ENCODE measurements at regions not wholly inside any gene's neighbourhood (a gene's known extent, or its start where the extent isn't known, plus 50 kb on each side); places are given as distances from the start of the nearest gene placed in this dataset.

DNA sequence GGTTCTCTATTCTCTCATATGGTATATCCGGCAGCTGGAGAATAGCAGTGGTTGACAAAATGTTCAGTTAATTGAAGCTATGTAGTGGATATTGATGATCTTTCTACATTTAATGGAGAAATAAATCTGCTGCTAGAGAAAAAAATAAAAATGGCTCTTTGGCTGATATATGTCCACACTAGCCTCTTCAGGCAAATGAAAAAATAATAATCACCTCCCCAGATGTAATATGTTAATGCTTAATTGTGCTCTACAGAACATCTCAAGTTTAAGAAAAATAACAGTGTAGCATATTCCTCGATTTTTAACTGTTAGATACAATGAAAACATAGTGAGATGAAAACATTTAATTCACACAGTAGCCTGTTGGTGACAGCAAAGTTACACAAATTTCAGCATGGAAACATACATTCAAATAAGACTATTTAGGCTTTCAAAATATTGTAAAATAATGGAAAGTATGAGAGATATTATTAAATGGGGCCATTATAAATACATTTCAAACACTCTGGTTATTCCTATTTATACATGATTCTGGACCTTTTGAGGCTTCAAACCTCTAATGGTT lies 543.0 kb downstream of the MAT2B start:
- in situ Hi-C loops (cut with MboI; ENCODE audit: low pct_ligation_motif_present in 1 of 4, low pct_unique_long_range_greater_than_20kb in 1 of 4, low sequenced_read_pairs in 3 of 4), result no loop called here

DNA sequence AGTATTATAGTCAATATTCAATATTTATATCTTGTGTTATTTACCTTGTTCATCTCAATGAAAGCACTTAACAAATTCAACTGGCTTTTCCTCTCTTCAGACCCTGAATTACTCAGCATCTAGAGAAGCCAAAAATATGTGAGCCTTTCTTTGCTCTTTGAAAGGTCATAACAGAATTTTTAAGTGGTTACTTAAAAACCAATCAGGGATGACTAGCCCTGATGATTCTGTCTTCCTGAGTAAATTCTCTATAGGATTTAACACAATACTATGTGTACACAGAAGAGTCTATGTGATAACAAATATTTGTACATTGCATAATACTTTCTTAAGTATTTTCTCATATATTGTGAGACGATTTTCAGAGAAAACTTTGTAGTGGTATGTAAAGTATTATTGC lies 546.3 kb downstream of the MAT2B start:
- 27 to 44% methylated on average over 1 of the region's 1 CpG for WGBS, 2 donors (ENCODE audit: low coverage in 1 of 2)
- in situ Hi-C loops (cut with MboI; ENCODE audit: low pct_ligation_motif_present in 1 of 4, low pct_unique_long_range_greater_than_20kb in 1 of 4, low sequenced_read_pairs in 3 of 4), result no loop called here

More for the DNA sequence above, 543.0 kb downstream of the MAT2B start:
- DNase-seq, result no peak
- intact Hi-C loops (cut with DNase I; ENCODE audit: low total_unique reads), result no loop called here
- H3K4me3 ChIP-seq, result no peak overlapping the region
- no peak overlapping the region for H3K27ac ChIP-seq
- WGBS, 2 donors (ENCODE audit: low coverage in 1 of 2), result 58 to 64% methylated on average over 2 of the region's 2 CpGs
- H3K9me3 ChIP-seq, result no peaks in the 10 kb centered on the region
- no peaks in the 10 kb centered on the region for H3K27me3 ChIP-seq
- no peaks in the 10 kb centered on the region for H3K4me1 ChIP-seq
- TF ChIP-seq, protein P1, sequence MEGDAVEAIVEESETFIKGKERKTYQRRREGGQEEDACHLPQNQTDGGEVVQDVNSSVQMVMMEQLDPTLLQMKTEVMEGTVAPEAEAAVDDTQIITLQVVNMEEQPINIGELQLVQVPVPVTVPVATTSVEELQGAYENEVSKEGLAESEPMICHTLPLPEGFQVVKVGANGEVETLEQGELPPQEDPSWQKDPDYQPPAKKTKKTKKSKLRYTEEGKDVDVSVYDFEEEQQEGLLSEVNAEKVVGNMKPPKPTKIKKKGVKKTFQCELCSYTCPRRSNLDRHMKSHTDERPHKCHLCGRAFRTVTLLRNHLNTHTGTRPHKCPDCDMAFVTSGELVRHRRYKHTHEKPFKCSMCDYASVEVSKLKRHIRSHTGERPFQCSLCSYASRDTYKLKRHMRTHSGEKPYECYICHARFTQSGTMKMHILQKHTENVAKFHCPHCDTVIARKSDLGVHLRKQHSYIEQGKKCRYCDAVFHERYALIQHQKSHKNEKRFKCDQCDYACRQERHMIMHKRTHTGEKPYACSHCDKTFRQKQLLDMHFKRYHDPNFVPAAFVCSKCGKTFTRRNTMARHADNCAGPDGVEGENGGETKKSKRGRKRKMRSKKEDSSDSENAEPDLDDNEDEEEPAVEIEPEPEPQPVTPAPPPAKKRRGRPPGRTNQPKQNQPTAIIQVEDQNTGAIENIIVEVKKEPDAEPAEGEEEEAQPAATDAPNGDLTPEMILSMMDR (IDR thresholded peaks at IDR 0.05), result no peak
- TF ChIP-seq POLR2A (IDR thresholded peaks at IDR 0.05) (no peak), POLR2AphosphoS5 (IDR thresholded peaks at IDR 0.05) (no peak), EP300 (IDR thresholded peaks at IDR 0.05; ENCODE audit: low read depth) (no peak)
- no peaks in the 10 kb centered on the region for H3K36me3 ChIP-seq

GRCh38 chr5:164052536-164053093 lies 547.2 kb downstream of the MAT2B start:
- H3K27me3 ChIP-seq, result no peaks in the 10 kb centered on the region
- in situ Hi-C loops (cut with MboI; ENCODE audit: low pct_ligation_motif_present in 1 of 4, low pct_unique_long_range_greater_than_20kb in 1 of 4, low sequenced_read_pairs in 3 of 4) (no loop called here), intact Hi-C loops (cut with DNase I; ENCODE audit: low total_unique reads) (no loop called here)
- no peak for TF ChIP-seq POLR2A (IDR thresholded peaks at IDR 0.05)
- TF ChIP-seq, protein P1 (IDR thresholded peaks at IDR 0.05), result no peak
- TF ChIP-seq POLR2AphosphoS5 (IDR thresholded peaks at IDR 0.05), result no peak
- no peak for TF ChIP-seq EP300 (IDR thresholded peaks at IDR 0.05; ENCODE audit: low read depth)
- no peaks in the 10 kb centered on the region for H3K4me1 ChIP-seq
- DNase-seq, result no peak
- no peak overlapping the region for H3K27ac ChIP-seq
- H3K4me3 ChIP-seq, result no peak overlapping the region
- no peaks in the 10 kb centered on the region for H3K36me3 ChIP-seq
- WGBS, 2 donors (ENCODE audit: low coverage in 1 of 2), result 45 to 61% methylated on average over 2 to 3 of the region's 3 CpGs
- no peaks in the 10 kb centered on the region for H3K9me3 ChIP-seq

More for the DNA sequence above, 546.3 kb downstream of the MAT2B start:
- Histone ChIP-seq H3K4me3 (no peak overlapping the region), H3K27ac (no peak overlapping the region), H3K27me3 (no peaks in the 10 kb centered on the region), H3K4me1 (no peaks in the 10 kb centered on the region), H3K36me3 (no peaks in the 10 kb centered on the region), H3K9me3 (no peaks in the 10 kb centered on the region)
- intact Hi-C loops (cut with DNase I; ENCODE audit: low total_unique reads), result no loop called here
- DNase-seq, result no peak
- TF ChIP-seq EP300 (IDR thresholded peaks at IDR 0.05; ENCODE audit: low read depth), result no peak
- TF ChIP-seq, protein P1 (IDR thresholded peaks at IDR 0.05), result no peak
- no peak for TF ChIP-seq POLR2AphosphoS5 (IDR thresholded peaks at IDR 0.05)
- no peak for TF ChIP-seq POLR2A (IDR thresholded peaks at IDR 0.05)

DNA sequence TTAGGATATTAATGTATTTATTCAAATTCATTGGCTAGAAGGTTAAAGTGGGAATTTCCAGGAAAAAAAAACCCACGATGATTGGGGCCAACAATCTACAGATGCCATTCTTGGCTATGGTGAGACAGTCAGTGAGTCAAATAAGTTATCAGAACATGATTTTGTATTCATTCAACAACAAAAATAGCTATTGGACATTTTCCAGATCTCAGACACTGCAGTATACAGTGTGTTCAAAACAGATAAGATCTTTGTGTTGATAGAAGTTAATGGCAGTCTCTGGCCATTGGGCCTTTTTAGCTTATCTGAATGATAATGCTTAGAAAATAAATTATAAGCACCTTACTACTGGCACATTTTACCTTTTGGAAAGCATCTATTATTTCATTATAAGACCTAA lies 547.7 kb downstream of the MAT2B start:
- H3K4me1 ChIP-seq, result no peaks in the 10 kb centered on the region
- no peaks in the 10 kb centered on the region for H3K27me3 ChIP-seq
- WGBS, 2 donors (ENCODE audit: low coverage in 1 of 2), result 51 to 80% methylated on average over 1 of the region's 1 CpG
- no peaks in the 10 kb centered on the region for H3K9me3 ChIP-seq
- TF ChIP-seq POLR2AphosphoS5 (IDR thresholded peaks at IDR 0.05) (no peak), EP300 (IDR thresholded peaks at IDR 0.05; ENCODE audit: low read depth) (no peak), POLR2A (IDR thresholded peaks at IDR 0.05) (no peak)
- TF ChIP-seq, protein P1 (IDR thresholded peaks at IDR 0.05), result no peak
- in situ Hi-C loops (cut with MboI; ENCODE audit: low pct_ligation_motif_present in 1 of 4, low pct_unique_long_range_greater_than_20kb in 1 of 4, low sequenced_read_pairs in 3 of 4) (no loop called here), intact Hi-C loops (cut with DNase I; ENCODE audit: low total_unique reads) (no loop called here)
- H3K36me3 ChIP-seq, result no peaks in the 10 kb centered on the region
- H3K4me3 ChIP-seq, result no peak overlapping the region
- no peak for DNase-seq
- H3K27ac ChIP-seq, result no peak overlapping the region

All from transverse colon (tissue), 4 donors.